MM.1S (cell line): ENCODE measurements at regions not wholly inside any gene's neighbourhood (a gene's known extent, or its start where the extent isn't known, plus 50 kb on each side); places are given as distances from the start of the nearest gene placed in this dataset.

Experiments used
- CTCF ChIP-seq: fragments of 300-600 bp; sonication (generic); IDR thresholded peaks from 2 replicates; pipeline ENCODE4 v1.5.1; 2016; ENCODE audit warnings: antibody characterized with exemption, low read length, mixed read lengths
- EZH2phosphoT487 ChIP-seq: fragments of 300-600 bp; sonication (generic); IDR thresholded peaks from 2 replicates; pipeline ENCODE4 v1.6.1; 2018; ENCODE audit warnings: antibody characterized with exemption, low read length

GRCh38 chr11:134516529-134516928, 104.5 kb upstream of the B3GAT1 start:
- TF ChIP-seq CTCF: no peak
- TF ChIP-seq EZH2phosphoT487: no peak
